GM12878 (cell line): ENCODE measurements at regions not wholly inside any gene's neighbourhood (a gene's known extent, or its start where the extent isn't known, plus 50 kb on each side); places are given as distances from the start of the nearest gene placed in this dataset.

Experiments used
- NRF1 ChIP-seq: conservative IDR thresholded peaks from 2 replicates; pipeline ENCODE4 v1.6.1; 2011; ENCODE audit warnings: mild to moderate bottlenecking, low read depth, low read length, improper control_type of control experiment
- RB1 ChIP-seq: fragments of 450-650 bp; formaldehyde crosslinking; IDR thresholded peaks from 2 replicates; pipeline ENCODE4 v1.6.1; 2017; ENCODE audit warnings: mild to moderate bottlenecking, borderline replicate concordance
- WRNIP1 ChIP-seq: IDR thresholded peaks from 2 replicates; pipeline ENCODE4 v1.6.1; 2011; ENCODE audit warnings: low read depth, low read length, improper control_type of control experiment, borderline replicate concordance
- ZSCAN29 ChIP-seq: fragments of 450-650 bp; IDR thresholded peaks from 2 replicates; pipeline ENCODE4 v1.6.1; 2017; ENCODE audit warnings: mild to moderate bottlenecking, moderate library complexity
- TF ChIP-seq, protein P1 (sequence below): IDR thresholded peaks from 2 replicates; pipeline ENCODE4 v1.6.1; 2012; ENCODE audit warnings: improper control_type of control experiment, low read depth, low read length; ENCODE audit not compliant: insufficient replicate concordance
- TF ChIP-seq, protein P2 (sequence below): fragments of 450-650 bp; IDR thresholded peaks from 2 replicates; pipeline ENCODE4 v1.6.1; 2016; ENCODE audit warnings: mild to moderate bottlenecking

DNA sequence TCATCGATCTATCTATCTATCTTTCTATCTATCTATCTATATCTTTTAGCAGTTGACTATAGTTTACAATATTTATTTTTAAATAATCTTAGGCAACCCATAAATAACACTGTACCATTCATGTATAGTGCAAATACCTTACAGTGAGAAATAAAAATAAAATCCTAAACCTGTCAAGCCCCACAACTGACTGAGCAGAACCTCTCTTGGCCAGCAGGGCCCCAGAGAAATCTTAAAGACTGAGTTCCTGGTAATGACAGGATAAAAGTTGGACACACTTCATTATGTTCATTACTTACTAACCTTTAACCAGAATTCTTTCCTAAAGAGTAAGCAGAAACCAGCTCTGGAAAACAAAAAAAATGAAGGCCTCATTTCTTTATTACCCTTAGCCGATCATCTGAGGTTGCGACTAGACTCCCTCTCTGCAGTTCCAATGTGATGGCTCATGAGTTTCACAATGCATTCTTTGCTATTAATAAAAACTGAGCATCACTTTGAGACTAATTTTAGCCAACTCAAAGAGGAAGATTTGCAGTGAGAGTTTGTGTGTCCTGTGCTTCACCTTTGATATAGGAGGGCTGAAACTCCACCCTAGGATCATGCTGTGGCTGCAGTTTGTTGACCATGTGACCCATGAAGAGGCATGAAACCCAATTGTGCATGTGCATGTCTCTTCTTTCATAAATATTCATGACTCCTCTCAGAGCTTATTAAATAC lies 1072.0 kb downstream of the NSUN3 start (continued):
- TF ChIP-seq, protein P1, sequence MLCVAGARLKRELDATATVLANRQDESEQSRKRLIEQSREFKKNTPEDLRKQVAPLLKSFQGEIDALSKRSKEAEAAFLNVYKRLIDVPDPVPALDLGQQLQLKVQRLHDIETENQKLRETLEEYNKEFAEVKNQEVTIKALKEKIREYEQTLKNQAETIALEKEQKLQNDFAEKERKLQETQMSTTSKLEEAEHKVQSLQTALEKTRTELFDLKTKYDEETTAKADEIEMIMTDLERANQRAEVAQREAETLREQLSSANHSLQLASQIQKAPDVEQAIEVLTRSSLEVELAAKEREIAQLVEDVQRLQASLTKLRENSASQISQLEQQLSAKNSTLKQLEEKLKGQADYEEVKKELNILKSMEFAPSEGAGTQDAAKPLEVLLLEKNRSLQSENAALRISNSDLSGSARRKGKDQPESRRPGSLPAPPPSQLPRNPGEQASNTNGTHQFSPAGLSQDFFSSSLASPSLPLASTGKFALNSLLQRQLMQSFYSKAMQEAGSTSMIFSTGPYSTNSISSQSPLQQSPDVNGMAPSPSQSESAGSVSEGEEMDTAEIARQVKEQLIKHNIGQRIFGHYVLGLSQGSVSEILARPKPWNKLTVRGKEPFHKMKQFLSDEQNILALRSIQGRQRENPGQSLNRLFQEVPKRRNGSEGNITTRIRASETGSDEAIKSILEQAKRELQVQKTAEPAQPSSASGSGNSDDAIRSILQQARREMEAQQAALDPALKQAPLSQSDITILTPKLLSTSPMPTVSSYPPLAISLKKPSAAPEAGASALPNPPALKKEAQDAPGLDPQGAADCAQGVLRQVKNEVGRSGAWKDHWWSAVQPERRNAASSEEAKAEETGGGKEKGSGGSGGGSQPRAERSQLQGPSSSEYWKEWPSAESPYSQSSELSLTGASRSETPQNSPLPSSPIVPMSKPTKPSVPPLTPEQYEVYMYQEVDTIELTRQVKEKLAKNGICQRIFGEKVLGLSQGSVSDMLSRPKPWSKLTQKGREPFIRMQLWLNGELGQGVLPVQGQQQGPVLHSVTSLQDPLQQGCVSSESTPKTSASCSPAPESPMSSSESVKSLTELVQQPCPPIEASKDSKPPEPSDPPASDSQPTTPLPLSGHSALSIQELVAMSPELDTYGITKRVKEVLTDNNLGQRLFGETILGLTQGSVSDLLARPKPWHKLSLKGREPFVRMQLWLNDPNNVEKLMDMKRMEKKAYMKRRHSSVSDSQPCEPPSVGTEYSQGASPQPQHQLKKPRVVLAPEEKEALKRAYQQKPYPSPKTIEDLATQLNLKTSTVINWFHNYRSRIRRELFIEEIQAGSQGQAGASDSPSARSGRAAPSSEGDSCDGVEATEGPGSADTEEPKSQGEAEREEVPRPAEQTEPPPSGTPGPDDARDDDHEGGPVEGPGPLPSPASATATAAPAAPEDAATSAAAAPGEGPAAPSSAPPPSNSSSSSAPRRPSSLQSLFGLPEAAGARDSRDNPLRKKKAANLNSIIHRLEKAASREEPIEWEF = no peak
- TF ChIP-seq RB1 (no peak), ZSCAN29 (no peak), NRF1 (no peak), WRNIP1 (no peak)
- TF ChIP-seq, protein P2, sequence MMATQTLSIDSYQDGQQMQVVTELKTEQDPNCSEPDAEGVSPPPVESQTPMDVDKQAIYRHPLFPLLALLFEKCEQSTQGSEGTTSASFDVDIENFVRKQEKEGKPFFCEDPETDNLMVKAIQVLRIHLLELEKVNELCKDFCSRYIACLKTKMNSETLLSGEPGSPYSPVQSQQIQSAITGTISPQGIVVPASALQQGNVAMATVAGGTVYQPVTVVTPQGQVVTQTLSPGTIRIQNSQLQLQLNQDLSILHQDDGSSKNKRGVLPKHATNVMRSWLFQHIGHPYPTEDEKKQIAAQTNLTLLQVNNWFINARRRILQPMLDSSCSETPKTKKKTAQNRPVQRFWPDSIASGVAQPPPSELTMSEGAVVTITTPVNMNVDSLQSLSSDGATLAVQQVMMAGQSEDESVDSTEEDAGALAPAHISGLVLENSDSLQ = no peak
